Activated naive CD8-positive, alpha-beta T cell treated with anti-CD3 and anti-CD28 coated beads, Interleukin-2, amount 50 U/mL, for 24 hours (primary cell): ENCODE measurements at regions not wholly inside any gene's neighbourhood (a gene's known extent, or its start where the extent isn't known, plus 50 kb on each side); places are given as distances from the start of the nearest gene placed in this dataset.

ENCODE experiments used
- ATAC-seq: fragments of 150-1000 bp; cut with Tn5 transposase; one replicate; pipeline ENCODE4 v1.10.0; 2021
- DNase-seq: peaks from one replicate; pipeline ENCODE4 v3.0.0; 2021
- H3K27ac Mint-ChIP-seq: one replicate; pipeline ENCODE4 v1.8.0; 2021; ENCODE audit warnings: mild to moderate bottlenecking, mixed read lengths
- H3K27me3 Mint-ChIP-seq: one replicate; pipeline ENCODE4 v1.8.0; 2021; ENCODE audit warnings: mixed read lengths
- H3K36me3 Mint-ChIP-seq: one replicate; pipeline ENCODE4 v1.8.0; 2021; ENCODE audit warnings: low read depth, mixed read lengths
- H3K4me1 Mint-ChIP-seq: one replicate; pipeline ENCODE4 v1.8.0; 2021; ENCODE audit warnings: mixed read lengths
- H3K4me3 Mint-ChIP-seq: one replicate; pipeline ENCODE4 v1.8.0; 2021; ENCODE audit warnings: mild to moderate bottlenecking, moderate library complexity, mixed read lengths
- H3K9me3 Mint-ChIP-seq: one replicate; pipeline ENCODE4 v1.8.0; 2021; ENCODE audit warnings: mixed read lengths

GRCh38 chr1:147811273-147811672 is 50.9 kb upstream of the GJA5 start:
- peaks cover 4% of the 10 kb centered on the region for H3K4me1 Mint-ChIP-seq
- H3K9me3 Mint-ChIP-seq: no peaks in the 10 kb centered on the region
- no peak for ATAC-seq
- no peaks in the 10 kb centered on the region for H3K36me3 Mint-ChIP-seq
- H3K27ac Mint-ChIP-seq: no peak overlapping the region
- H3K27me3 Mint-ChIP-seq: no peaks in the 10 kb centered on the region
- no peak for DNase-seq
- no peak overlapping the region for H3K4me3 Mint-ChIP-seq

- DNase-seq (no peak), ATAC-seq (no peak)
- H3K4me1 Mint-ChIP-seq: peaks cover 4% of the 10 kb centered on the region
- no peaks in the 10 kb centered on the region for H3K36me3 Mint-ChIP-seq
- H3K4me3 Mint-ChIP-seq: no peak overlapping the region
- no peaks in the 10 kb centered on the region for H3K9me3 Mint-ChIP-seq
- no peaks in the 10 kb centered on the region for H3K27me3 Mint-ChIP-seq
- H3K27ac Mint-ChIP-seq: no peak overlapping the region
These were observed 51.3 kb upstream of the GJA5 start for GRCh38 chr1:147811751-147812150.

- no peaks in the 10 kb centered on the region for H3K36me3 Mint-ChIP-seq
- no peak for DNase-seq
- no peaks in the 10 kb centered on the region for H3K9me3 Mint-ChIP-seq
- H3K4me1 Mint-ChIP-seq: peaks cover 4% of the 10 kb centered on the region
- no peak for ATAC-seq
- H3K4me3 Mint-ChIP-seq: no peak overlapping the region
- H3K27me3 Mint-ChIP-seq: no peaks in the 10 kb centered on the region
- no peak overlapping the region for H3K27ac Mint-ChIP-seq
These were observed 52.4 kb upstream of the GJA5 start for GRCh38 chr1:147812799-147813198.

GRCh38 chr1:147815503-147815902 is 55.1 kb upstream of the GJA5 start:
- Mint-ChIP-seq H3K4me3 (no peak overlapping the region), H3K4me1 (peaks cover 4% of the 10 kb centered on the region), H3K36me3 (no peaks in the 10 kb centered on the region), H3K27me3 (peaks cover 2% of the 10 kb centered on the region), H3K9me3 (no peaks in the 10 kb centered on the region), H3K27ac (no peak overlapping the region)
- DNase-seq (no peak), ATAC-seq (no peak)

GRCh38 chr1:147820761-147821297 is 60.4 kb upstream of the GJA5 start:
- Mint-ChIP-seq H3K27me3 (peaks cover 7% of the 10 kb centered on the region), H3K36me3 (no peaks in the 10 kb centered on the region), H3K27ac (no peak overlapping the region), H3K4me1 (no peaks in the 10 kb centered on the region), H3K4me3 (no peak overlapping the region), H3K9me3 (no peaks in the 10 kb centered on the region)
- ATAC-seq (no peak), DNase-seq (no peak)

- no peaks in the 10 kb centered on the region for H3K36me3 Mint-ChIP-seq
- no peak overlapping the region for H3K27ac Mint-ChIP-seq
- H3K4me1 Mint-ChIP-seq: no peaks in the 10 kb centered on the region
- H3K9me3 Mint-ChIP-seq: no peaks in the 10 kb centered on the region
- peaks cover 7% of the 10 kb centered on the region for H3K27me3 Mint-ChIP-seq
- ATAC-seq: peak; percentile 46
- DNase-seq: no peak
- H3K4me3 Mint-ChIP-seq: no peak overlapping the region
These were observed 61.5 kb upstream of the GJA5 start for GRCh38 chr1:147821883-147822282.

- Mint-ChIP-seq H3K9me3 (no peaks in the 10 kb centered on the region), H3K4me1 (no peaks in the 10 kb centered on the region), H3K27me3 (peaks cover 7% of the 10 kb centered on the region), H3K27ac (no peak overlapping the region), H3K4me3 (no peak overlapping the region), H3K36me3 (no peaks in the 10 kb centered on the region)
- DNase-seq (no peak), ATAC-seq (no peak)
These were observed 61.9 kb upstream of the GJA5 start for GRCh38 chr1:147822292-147822691.

- no peak for ATAC-seq
- Mint-ChIP-seq H3K4me3 (no peak overlapping the region), H3K36me3 (no peaks in the 10 kb centered on the region), H3K9me3 (no peaks in the 10 kb centered on the region), H3K4me1 (no peaks in the 10 kb centered on the region), H3K27me3 (peaks cover 9% of the 10 kb centered on the region), H3K27ac (no peak overlapping the region)
- no peak for DNase-seq
These were observed 63.6 kb upstream of the GJA5 start for GRCh38 chr1:147824001-147824400.

- H3K9me3 Mint-ChIP-seq: no peaks in the 10 kb centered on the region
- H3K27me3 Mint-ChIP-seq: peaks cover 7% of the 10 kb centered on the region
- no peak for DNase-seq
- H3K27ac Mint-ChIP-seq: no peak overlapping the region
- no peak for ATAC-seq
- no peak overlapping the region for H3K4me3 Mint-ChIP-seq
- H3K36me3 Mint-ChIP-seq: no peaks in the 10 kb centered on the region
- H3K4me1 Mint-ChIP-seq: no peaks in the 10 kb centered on the region
These were observed 64.4 kb upstream of the GJA5 start for GRCh38 chr1:147824798-147825197.

GRCh38 chr1:147825586-147825985 is 65.2 kb upstream of the GJA5 start:
- DNase-seq: no peak
- H3K36me3 Mint-ChIP-seq: no peaks in the 10 kb centered on the region
- ATAC-seq: no peak
- H3K27me3 Mint-ChIP-seq: peaks cover 7% of the 10 kb centered on the region
- no peak overlapping the region for H3K4me3 Mint-ChIP-seq
- H3K27ac Mint-ChIP-seq: no peak overlapping the region
- no peaks in the 10 kb centered on the region for H3K9me3 Mint-ChIP-seq
- H3K4me1 Mint-ChIP-seq: no peaks in the 10 kb centered on the region

- DNase-seq (no peak), ATAC-seq (no peak)
- Mint-ChIP-seq H3K27ac (no peak overlapping the region), H3K27me3 (peaks cover 9% of the 10 kb centered on the region), H3K4me3 (no peak overlapping the region), H3K36me3 (no peaks in the 10 kb centered on the region), H3K4me1 (no peaks in the 10 kb centered on the region), H3K9me3 (no peaks in the 10 kb centered on the region)
These were observed 65.9 kb upstream of the GJA5 start for GRCh38 chr1:147826259-147826658.

- peaks cover 16% of the 10 kb centered on the region for H3K27me3 Mint-ChIP-seq
- ATAC-seq (no peak), DNase-seq (no peak)
- H3K36me3 Mint-ChIP-seq: no peaks in the 10 kb centered on the region
- H3K4me3 Mint-ChIP-seq: no peak overlapping the region
- peaks cover 2% of the 10 kb centered on the region for H3K4me1 Mint-ChIP-seq
- no peaks in the 10 kb centered on the region for H3K9me3 Mint-ChIP-seq
- H3K27ac Mint-ChIP-seq: no peak overlapping the region
These were observed 69.2 kb upstream of the GJA8 start for GRCh38 chr1:147833231-147833860.

GRCh38 chr1:147834181-147834580 is 68.4 kb upstream of the GJA8 start:
- Mint-ChIP-seq H3K27me3 (peaks cover 16% of the 10 kb centered on the region), H3K27ac (no peak overlapping the region), H3K4me3 (no peak overlapping the region), H3K4me1 (peaks cover 2% of the 10 kb centered on the region), H3K9me3 (no peaks in the 10 kb centered on the region), H3K36me3 (no peaks in the 10 kb centered on the region)
- DNase-seq (no peak), ATAC-seq (no peak)

GRCh38 chr1:147834810-147835209 is 67.8 kb upstream of the GJA8 start:
- Mint-ChIP-seq H3K36me3 (no peaks in the 10 kb centered on the region), H3K9me3 (no peaks in the 10 kb centered on the region), H3K4me3 (no peak overlapping the region), H3K27me3 (peaks cover 16% of the 10 kb centered on the region), H3K4me1 (peaks cover 2% of the 10 kb centered on the region), H3K27ac (no peak overlapping the region)
- no peak for ATAC-seq
- no peak for DNase-seq

GRCh38 chr1:147837129-147837963 is 65.2 kb upstream of the GJA8 start:
- Mint-ChIP-seq H3K4me1 (peaks cover 2% of the 10 kb centered on the region), H3K9me3 (no peaks in the 10 kb centered on the region), H3K4me3 (no peak overlapping the region), H3K27me3 (peaks cover 13% of the 10 kb centered on the region), H3K36me3 (no peaks in the 10 kb centered on the region), H3K27ac (no peak overlapping the region)
- DNase-seq: no peak
- no peak for ATAC-seq
